ENCODE measurements at regions not wholly inside any gene's neighbourhood (a gene's known extent, or its start where the extent isn't known, plus 50 kb on each side); places are given as distances from the start of the nearest gene placed in this dataset.

- Histone ChIP-seq H2BK15ac (ENCODE audit: low read depth, low read length) (no peak overlapping the region), H4K91ac (ENCODE audit: insufficient read length, low read depth, low read length) (no peak overlapping the region), H3T11ph (ENCODE audit: low read length) (no peak overlapping the region), H3K23ac (ENCODE audit: insufficient read length, low read depth, low read length) (no peak overlapping the region), H2AFZ (ENCODE audit: low read length) (no peak overlapping the region), H3K23me2 (ENCODE audit: insufficient read length, low read depth, low read length, poor library complexity, severe bottlenecking) (no peaks in the 10 kb centered on the region), H2BK120ac (ENCODE audit: low read depth, low read length, poor library complexity, severe bottlenecking) (no peak overlapping the region), H2BK12ac (ENCODE audit: insufficient read length, low read depth, low read length) (no peak overlapping the region), H3K9ac (ENCODE audit: extremely low read depth, insufficient read length, low read length) (no peak overlapping the region), H3K56ac (ENCODE audit: insufficient read length, low read depth, low read length) (no peak overlapping the region), H3K14ac (ENCODE audit: insufficient read depth, low read length) (no peak overlapping the region), H3K9me3 (ENCODE audit: control insufficient read depth, low read depth, low read length) (peaks cover 35% of the 10 kb centered on the region), H2AK5ac (ENCODE audit: insufficient read length, low read length) (no peak overlapping the region), H4K5ac (ENCODE audit: insufficient read length, low read depth, low read length) (no peak overlapping the region), H4K20me1 (ENCODE audit: control insufficient read depth, insufficient read depth, insufficient read length) (no peaks in the 10 kb centered on the region), H3K79me2 (ENCODE audit: insufficient read depth, low read length) (no peaks in the 10 kb centered on the region), H2BK5ac (ENCODE audit: insufficient read length, low read length) (no peak overlapping the region), H3K4me1 (ENCODE audit: insufficient read depth, low read length) (no peaks in the 10 kb centered on the region), H3K18ac (ENCODE audit: insufficient read length, low read depth, low read length) (no peak overlapping the region), H4K8ac (replicated peaks; ENCODE audit: insufficient read length, low read depth, low read length) (no peak overlapping the region), H3K27ac (ENCODE audit: insufficient read length, low read depth, low read length) (no peak overlapping the region), H2BK20ac (ENCODE audit: low read depth, low read length, poor library complexity, severe bottlenecking) (no peak overlapping the region), H3K4ac (ENCODE audit: low read depth, low read length) (no peak overlapping the region), H3K27me3 (ENCODE audit: insufficient read depth, low read length) (no peaks in the 10 kb centered on the region), H3K4me2 (ENCODE audit: insufficient read depth, insufficient read length, low read length) (no peak overlapping the region), H3K79me1 (ENCODE audit: insufficient read depth, low read depth, low read length, poor library complexity, severe bottlenecking) (no peaks in the 10 kb centered on the region)
- peaks cover 3% of the 10 kb centered on the region for H3K27me3 Mint-ChIP-seq (ENCODE audit: low read depth)
- H3K4me3 Mint-ChIP-seq: no peak overlapping the region
- DNase-seq: no peak
- no peak for TF ChIP-seq CTCF (conservative IDR thresholded peaks at IDR 0.05)
- peaks cover 0 to 2% (median 0%) of the 10 kb centered on the region in 3 experiments; a peak in 2 of 7 replicates for H3K36me3 Mint-ChIP-seq (ENCODE audit: insufficient read depth in 1 of 3, low read depth in 3 of 3)
- no CpG with 5 or more reads among the region's 5 CpGs for WGBS (ENCODE audit: extremely low coverage, insufficient read length, low lambda C conversion rate)
- peaks cover 41 to 53% of the 10 kb centered on the region in 2 experiments for H3K9me3 Mint-ChIP-seq
- H3K27ac Mint-ChIP-seq: no peak overlapping the region
- no peaks in the 10 kb centered on the region for H3K4me1 Mint-ChIP-seq
These were observed 195.4 kb upstream of the MAMLD1 start for GRCh38 chrX:150167482-150168324.
